ENCODE measurements at regions not wholly inside any gene's neighbourhood (a gene's known extent, or its start where the extent isn't known, plus 50 kb on each side); places are given as distances from the start of the nearest gene placed in this dataset.

- ATAC-seq: no peak
- POLR2A ChIA-PET: interaction anchor here (2.0 kb wide), 1 partner anchor 23 kb away, joined by 7 read pairs; no protein-coding TSS in a partner anchor
- no peaks in the 10 kb centered on the region for H3K27me3 Mint-ChIP-seq
- H3K4me3 Mint-ChIP-seq: peak overlapping the region in 1 of 10 donors; percentile 36
- H3K4me1 Mint-ChIP-seq: peaks cover 12 to 51% (median 22%) of the 10 kb centered on the region in 4 donors
- H3K36me3 Mint-ChIP-seq: peaks cover 0 to 8% (median 0%) of the 10 kb centered on the region in 3 donors
- H3K27ac Mint-ChIP-seq: peak overlapping the region in 8 of 10 donors; percentile 2 to 67 (median 34)
- no peak for DNase-seq
- peaks cover 0 to 14% (median 4%) of the 10 kb centered on the region in 9 donors for H3K9me3 Mint-ChIP-seq
These were observed 214.3 kb downstream of the C9orf50 start for GRCh38 chr9:129406278-129407225.

- peak overlapping the region in 3 of 10 donors; percentile 4 to 34 (median 11) for H3K27ac Mint-ChIP-seq
- peaks cover 0 to 12% (median 4%) of the 10 kb centered on the region in 9 donors for H3K9me3 Mint-ChIP-seq
- H3K4me3 Mint-ChIP-seq: no peak overlapping the region
- H3K4me1 Mint-ChIP-seq: peaks cover 12 to 49% (median 19%) of the 10 kb centered on the region in 4 donors
- DNase-seq (no peak), ATAC-seq (no peak)
- POLR2A ChIA-PET: interaction anchor here (1.2 to 2.0 kb wide), 2 partner anchors 7 to 23 kb away, joined by 3 to 7 read pairs; no protein-coding TSS in a partner anchor
- H3K36me3 Mint-ChIP-seq: peaks cover 0 to 8% (median 0%) of the 10 kb centered on the region in 3 donors
- H3K27me3 Mint-ChIP-seq: no peaks in the 10 kb centered on the region
These were observed 215.1 kb downstream of the C9orf50 start for GRCh38 chr9:129405827-129406213.

GRCh38 chr9:129405089-129405826 lies 215.6 kb downstream of the C9orf50 start:
- Mint-ChIP-seq H3K4me3 (no peak overlapping the region), H3K9me3 (peaks cover 0 to 6% (median 2%) of the 10 kb centered on the region in 9 donors), H3K27ac (peak overlapping the region in 1 of 10 donors; percentile 34), H3K4me1 (peaks cover 7 to 43% (median 14%) of the 10 kb centered on the region in 4 donors), H3K36me3 (peaks cover 0 to 3% (median 0%) of the 10 kb centered on the region in 3 donors), H3K27me3 (no peaks in the 10 kb centered on the region)
- ATAC-seq (no peak), DNase-seq (peak in 1 of 10 donors; percentile 24)
- POLR2A ChIA-PET: interaction anchor here (1.0 to 2.0 kb wide), 3 partner anchors 8 to 64 kb away, joined by 3 to 7 read pairs (median 4); no protein-coding TSS in a partner anchor

GRCh38 chr9:129404621-129405020 lies 216.3 kb downstream of the C9orf50 start:
- H3K4me1 Mint-ChIP-seq: peaks cover 6 to 38% (median 12%) of the 10 kb centered on the region in 4 donors
- H3K9me3 Mint-ChIP-seq: peaks cover 0 to under 1% (median 0%) of the 10 kb centered on the region in 9 donors
- H3K36me3 Mint-ChIP-seq: no peaks in the 10 kb centered on the region
- H3K27ac Mint-ChIP-seq: no peak overlapping the region
- ATAC-seq (no peak), DNase-seq (peak in 1 of 10 donors; percentile 30)
- POLR2A ChIA-PET: interaction anchor here (1.0 to 1.2 kb wide), 2 partner anchors 8 to 63 kb away, joined by 3 to 4 read pairs; no protein-coding TSS in a partner anchor
- no peaks in the 10 kb centered on the region for H3K27me3 Mint-ChIP-seq
- no peak overlapping the region for H3K4me3 Mint-ChIP-seq

- Mint-ChIP-seq H3K27me3 (no peaks in the 10 kb centered on the region), H3K36me3 (no peaks in the 10 kb centered on the region), H3K9me3 (no peaks in the 10 kb centered on the region), H3K27ac (peak overlapping the region in 4 of 10 donors; percentile 12 to 79 (median 64)), H3K4me3 (no peak overlapping the region), H3K4me1 (peaks cover 7 to 34% (median 12%) of the 10 kb centered on the region in 4 donors)
- ATAC-seq: no peak
- peak in 1 of 10 donors; percentile 42 for DNase-seq
- POLR2A ChIA-PET: interaction anchor here (1.0 to 1.1 kb wide), 2 partner anchors 19 to 62 kb away, joined by 3 to 4 read pairs; no protein-coding TSS in a partner anchor
These were observed 216.9 kb downstream of the C9orf50 start for GRCh38 chr9:129403779-129404620.

- H3K4me3 Mint-ChIP-seq: no peak overlapping the region
- DNase-seq (peak in 1 of 10 donors; percentile 30), ATAC-seq (no peak)
- H3K4me1 Mint-ChIP-seq: peaks cover 7 to 26% (median 12%) of the 10 kb centered on the region in 4 donors
- no peaks in the 10 kb centered on the region for H3K36me3 Mint-ChIP-seq
- POLR2A ChIA-PET: interaction anchor here (1.1 kb wide), 1 partner anchor 20 kb away, joined by 3 read pairs; no protein-coding TSS in a partner anchor
- H3K27me3 Mint-ChIP-seq: no peaks in the 10 kb centered on the region
- H3K9me3 Mint-ChIP-seq: no peaks in the 10 kb centered on the region
- peak overlapping the region in 7 of 10 donors; percentile 22 to 80 (median 66) for H3K27ac Mint-ChIP-seq
These were observed 217.7 kb downstream of the C9orf50 start for GRCh38 chr9:129402931-129403778.

- H3K9me3 Mint-ChIP-seq: no peaks in the 10 kb centered on the region
- no peaks in the 10 kb centered on the region for H3K36me3 Mint-ChIP-seq
- POLR2A ChIA-PET: no interaction called here
- no peaks in the 10 kb centered on the region for H3K27me3 Mint-ChIP-seq
- no peak for ATAC-seq
- DNase-seq: peak in 1 of 10 donors; percentile 43
- H3K27ac Mint-ChIP-seq: peak overlapping the region in 2 of 10 donors; percentile 24 to 53
- H3K4me3 Mint-ChIP-seq: no peak overlapping the region
- peaks cover 9 to 23% (median 12%) of the 10 kb centered on the region in 4 donors for H3K4me1 Mint-ChIP-seq
These were observed 218.5 kb downstream of the C9orf50 start for GRCh38 chr9:129402371-129402739.

- H3K9me3 Mint-ChIP-seq: no peaks in the 10 kb centered on the region
- DNase-seq (peak in 1 of 10 donors; percentile 8), ATAC-seq (no peak)
- H3K27me3 Mint-ChIP-seq: no peaks in the 10 kb centered on the region
- no peaks in the 10 kb centered on the region for H3K36me3 Mint-ChIP-seq
- H3K4me1 Mint-ChIP-seq: peaks cover 7 to 23% (median 12%) of the 10 kb centered on the region in 4 donors
- H3K4me3 Mint-ChIP-seq: no peak overlapping the region
- POLR2A ChIA-PET: no interaction called here
- H3K27ac Mint-ChIP-seq: peak overlapping the region in 3 of 10 donors; percentile 48 to 71 (median 53)
These were observed 219.1 kb downstream of the C9orf50 start for GRCh38 chr9:129401623-129402370.

- no peaks in the 10 kb centered on the region for H3K9me3 Mint-ChIP-seq
- POLR2A ChIA-PET: no interaction called here
- H3K4me1 Mint-ChIP-seq: peaks cover 3 to 23% (median 9%) of the 10 kb centered on the region in 4 donors
- H3K36me3 Mint-ChIP-seq: no peaks in the 10 kb centered on the region
- H3K27ac Mint-ChIP-seq: peak overlapping the region in 1 of 10 donors; percentile 67
- DNase-seq: no peak
- ATAC-seq: no peak
- no peak overlapping the region for H3K4me3 Mint-ChIP-seq
- no peaks in the 10 kb centered on the region for H3K27me3 Mint-ChIP-seq
These were observed 219.8 kb downstream of the C9orf50 start for GRCh38 chr9:129400971-129401622.
